GM10266 (cell line): ENCODE measurements at regions not wholly inside any gene's neighbourhood (a gene's known extent, or its start where the extent isn't known, plus 50 kb on each side); places are given as distances from the start of the nearest gene placed in this dataset.

Source experiments
- DNase-seq: peaks from one replicate; pipeline ENCODE4 v3.0.0; 2012; ENCODE audit errors: extremely low spot score
- CTCF ChIP-seq: IDR thresholded peaks from 2 replicates; pipeline ENCODE4 v1.5.1; 2012; ENCODE audit warnings: mild to moderate bottlenecking, low read depth; ENCODE audit not compliant: control insufficient read depth, insufficient read depth; ENCODE audit errors: missing control alignments

- no peak for DNase-seq
- no peak for TF ChIP-seq CTCF
Observed at GRCh38 chr5:42020788-42021530, 95.9 kb downstream of the FBXO4 start.

DNA sequence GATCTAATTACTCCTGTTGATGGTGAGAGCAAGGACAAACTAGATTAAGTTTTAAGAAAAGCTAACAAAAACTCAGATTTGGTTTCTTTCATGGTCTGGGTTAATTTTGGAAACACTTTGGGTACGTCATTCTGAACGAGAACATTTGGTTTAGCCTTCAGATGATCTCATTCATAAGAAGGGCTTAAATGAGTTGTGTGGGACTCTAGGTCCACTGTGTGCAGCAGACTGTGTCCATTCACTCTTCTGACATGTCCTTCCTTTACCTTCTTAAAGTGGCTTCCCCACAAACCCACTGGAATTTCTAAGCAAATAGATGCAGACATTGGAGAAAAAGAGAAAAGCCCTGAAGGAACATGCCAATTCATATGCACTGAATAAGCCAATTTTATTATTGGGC lies 96.8 kb downstream of the FBXO4 start:
- peak; percentile 12 for DNase-seq
- no peak for TF ChIP-seq CTCF

DNA sequence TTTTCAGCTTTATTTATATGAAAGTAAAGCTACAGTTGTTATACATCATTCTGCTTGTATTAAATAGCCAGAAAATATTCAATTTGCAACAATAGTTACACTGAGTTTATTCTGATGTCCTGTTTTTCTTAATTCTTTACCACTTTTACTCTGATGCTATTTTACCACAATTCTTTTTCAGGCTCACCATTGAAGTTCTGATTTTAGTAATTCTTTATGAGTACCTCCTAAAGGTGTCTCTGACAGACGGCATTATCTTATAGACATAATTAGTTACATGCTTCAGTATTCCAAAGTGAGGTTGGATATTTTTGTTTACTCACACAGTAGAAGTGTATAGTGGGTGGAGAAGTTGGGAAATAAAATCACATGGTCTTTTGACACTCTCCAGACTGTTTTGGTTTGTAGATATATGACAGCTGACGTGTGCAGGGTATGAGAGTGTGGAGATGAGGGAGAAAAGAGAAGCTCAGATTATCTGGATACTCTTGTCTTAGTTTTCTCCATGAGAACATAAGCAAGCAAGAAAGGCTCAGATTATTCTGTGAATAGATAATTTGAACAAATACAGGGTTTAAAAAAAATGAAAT lies 97.4 kb downstream of the FBXO4 start:
- no peak for TF ChIP-seq CTCF
- no peak for DNase-seq

GRCh38 chr5:42026446-42026845 lies 101.4 kb downstream of the FBXO4 start:
- TF ChIP-seq CTCF = no peak
- no peak for DNase-seq

- TF ChIP-seq CTCF = no peak
Observed at GRCh38 chr5:42032137-42032536, 107.1 kb downstream of the FBXO4 start.

GRCh38 chr5:42035526-42035925 lies 110.4 kb downstream of the FBXO4 start:
- DNase-seq = no peak
- TF ChIP-seq CTCF = no peak

More at GRCh38 chr5:42032137-42032536, 107.1 kb downstream of the FBXO4 start:
- DNase-seq = no peak

DNA sequence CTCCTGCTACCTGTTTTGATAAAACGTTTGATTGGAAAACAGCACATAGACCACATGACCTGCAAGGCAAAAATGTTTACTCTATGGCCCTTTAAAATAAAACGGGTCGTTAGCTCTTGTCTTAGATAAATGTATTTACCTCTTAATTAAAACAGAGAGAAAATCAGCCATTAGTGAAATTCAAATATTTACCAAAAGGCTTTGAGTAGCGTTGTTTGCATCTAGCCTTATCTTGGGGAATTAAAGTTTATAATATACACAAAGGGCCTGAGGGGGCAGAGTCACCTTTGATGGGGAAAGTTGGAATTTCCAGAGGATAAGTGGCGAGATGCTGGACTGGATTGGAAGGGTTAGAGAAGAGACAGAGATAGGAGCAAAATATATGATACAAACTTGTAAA lies 111.3 kb downstream of the FBXO4 start:
- no peak for DNase-seq
- no peak for TF ChIP-seq CTCF
